Middle frontal gyrus (tissue), 1 donor: ENCODE measurements at regions not wholly inside any gene's neighbourhood (a gene's known extent, or its start where the extent isn't known, plus 50 kb on each side); places are given as distances from the start of the nearest gene placed in this dataset.
"Not testable (repeated sequence)": the region's sequence is repeated elsewhere in the genome, so short reads cannot be mapped to it uniquely, and the experiment has no call there.

ENCODE experiments used
- DNase-seq: peaks from one replicate; pipeline ENCODE4 v3.0.0-alpha.2; 2015; ENCODE audit warnings: low spot score; ENCODE audit errors: extremely low spot score

- no peak for DNase-seq
These were observed 80.6 kb upstream of the IRX4 start for GRCh38 chr5:1963358-1963757.

- DNase-seq, result no peak
These were observed 80.1 kb upstream of the IRX4 start for GRCh38 chr5:1962619-1963355.

GRCh38 chr5:1961952-1962595 lies 79.3 kb upstream of the IRX4 start:
- DNase-seq, result no peak

GRCh38 chr5:1961304-1961946 lies 78.7 kb upstream of the IRX4 start:
- no peak for DNase-seq

- no peak for DNase-seq
These were observed 78.0 kb upstream of the IRX4 start for GRCh38 chr5:1960595-1961303.

- DNase-seq, result no peak
These were observed 77.2 kb upstream of the IRX4 start for GRCh38 chr5:1959725-1960581.

- no peak for DNase-seq
These were observed 76.5 kb upstream of the IRX4 start for GRCh38 chr5:1959231-1959630.

GRCh38 chr5:1958211-1959010 lies 75.7 kb upstream of the IRX4 start:
- DNase-seq, result no peak

- no peak for DNase-seq
These were observed 72.9 kb upstream of the IRX4 start for GRCh38 chr5:1955586-1955985.

GRCh38 chr5:1953710-1954109 lies 71.0 kb upstream of the IRX4 start:
- not testable (repeated sequence) for DNase-seq

GRCh38 chr5:1952444-1953099 lies 69.8 kb upstream of the IRX4 start:
- DNase-seq, result no peak

- DNase-seq, result no peak
These were observed 69.3 kb upstream of the IRX4 start for GRCh38 chr5:1952021-1952420.

- DNase-seq, result no peak
These were observed 68.6 kb upstream of the IRX4 start for GRCh38 chr5:1951165-1951816.

GRCh38 chr5:1950708-1951103 lies 68.0 kb upstream of the IRX4 start:
- DNase-seq, result no peak

- no peak for DNase-seq
These were observed 67.5 kb upstream of the IRX4 start for GRCh38 chr5:1950096-1950707.

- DNase-seq, result no peak
These were observed 66.5 kb upstream of the IRX4 start for GRCh38 chr5:1949253-1949652.

GRCh38 chr5:1948663-1949191 lies 66.0 kb upstream of the IRX4 start:
- DNase-seq, result no peak

- DNase-seq, result no peak
These were observed 65.4 kb upstream of the IRX4 start for GRCh38 chr5:1948111-1948510.

- no peak for DNase-seq
These were observed 64.1 kb upstream of the IRX4 start for GRCh38 chr5:1946776-1947175.
